ENCODE measurements at regions not wholly inside any gene's neighbourhood (a gene's known extent, or its start where the extent isn't known, plus 50 kb on each side); places are given as distances from the start of the nearest gene placed in this dataset.

GRCh38 chr7:85386460-85386859 is 199.6 kb upstream of the SEMA3D start:
- DNase-seq (ENCODE audit: unreplicated experiment) = no peak
- Mint-ChIP-seq H3K4me3 (ENCODE audit: unreplicated experiment) (no peak overlapping the region), H3K9me3 (ENCODE audit: unreplicated experiment) (no peaks in the 10 kb centered on the region), H3K27me3 (ENCODE audit: insufficient read depth, unreplicated experiment) (peaks cover 48% of the 10 kb centered on the region), H3K36me3 (ENCODE audit: insufficient read depth, unreplicated experiment) (no peaks in the 10 kb centered on the region), H3K27ac (ENCODE audit: low read depth, unreplicated experiment) (no peak overlapping the region), H3K4me1 (ENCODE audit: insufficient read depth, unreplicated experiment) (no peaks in the 10 kb centered on the region)
- ChIA-PET CTCF (no interaction called here), POLR2A (no interaction called here)
- BruUV-seq (replicated peaks) = no TSS peak
- intact Hi-C loops (cut with micrococcal nuclease) = no loop called here
- no peak for TF ChIP-seq CTCF (IDR thresholded peaks at IDR 0.05; ENCODE audit: unreplicated experiment)

GRCh38 chr7:85384392-85384791 is 197.5 kb upstream of the SEMA3D start:
- BruUV-seq (replicated peaks) = no TSS peak
- H3K36me3 Mint-ChIP-seq (ENCODE audit: insufficient read depth, unreplicated experiment) = no peaks in the 10 kb centered on the region
- DNase-seq (ENCODE audit: unreplicated experiment) = no peak
- H3K9me3 Mint-ChIP-seq (ENCODE audit: unreplicated experiment) = no peaks in the 10 kb centered on the region
- H3K27ac Mint-ChIP-seq (ENCODE audit: low read depth, unreplicated experiment) = no peak overlapping the region
- ChIA-PET POLR2A (no interaction called here), CTCF (interaction anchor here (0.5 kb wide), 1 partner anchor 13 kb away, joined by 3 read pairs; no protein-coding TSS in a partner anchor)
- no peaks in the 10 kb centered on the region for H3K4me1 Mint-ChIP-seq (ENCODE audit: insufficient read depth, unreplicated experiment)
- TF ChIP-seq CTCF (IDR thresholded peaks at IDR 0.05; ENCODE audit: unreplicated experiment) = no peak
- H3K4me3 Mint-ChIP-seq (ENCODE audit: unreplicated experiment) = no peak overlapping the region
- H3K27me3 Mint-ChIP-seq (ENCODE audit: insufficient read depth, unreplicated experiment) = peaks cover 45% of the 10 kb centered on the region
- intact Hi-C loops (cut with micrococcal nuclease) = no loop called here

GRCh38 chr7:85381212-85381611 is 194.4 kb upstream of the SEMA3D start:
- TF ChIP-seq CTCF (IDR thresholded peaks at IDR 0.05; ENCODE audit: unreplicated experiment) = no peak
- no peak overlapping the region for H3K27ac Mint-ChIP-seq (ENCODE audit: low read depth, unreplicated experiment)
- intact Hi-C loops (cut with micrococcal nuclease) = no loop called here
- CTCF ChIA-PET = no interaction called here
- H3K36me3 Mint-ChIP-seq (ENCODE audit: insufficient read depth, unreplicated experiment) = no peaks in the 10 kb centered on the region
- DNase-seq (ENCODE audit: unreplicated experiment) = no peak
- no peaks in the 10 kb centered on the region for H3K4me1 Mint-ChIP-seq (ENCODE audit: insufficient read depth, unreplicated experiment)
- H3K9me3 Mint-ChIP-seq (ENCODE audit: unreplicated experiment) = no peaks in the 10 kb centered on the region
- POLR2A ChIA-PET = no interaction called here
- BruUV-seq (replicated peaks) = no TSS peak
- H3K4me3 Mint-ChIP-seq (ENCODE audit: unreplicated experiment) = no peak overlapping the region
- H3K27me3 Mint-ChIP-seq (ENCODE audit: insufficient read depth, unreplicated experiment) = peaks cover 41% of the 10 kb centered on the region

GRCh38 chr7:85376589-85376988 is 189.7 kb upstream of the SEMA3D start:
- H3K36me3 Mint-ChIP-seq (ENCODE audit: insufficient read depth, unreplicated experiment) = no peaks in the 10 kb centered on the region
- no TSS peak for BruUV-seq (replicated peaks)
- no peaks in the 10 kb centered on the region for H3K4me1 Mint-ChIP-seq (ENCODE audit: insufficient read depth, unreplicated experiment)
- CTCF ChIA-PET = no interaction called here
- intact Hi-C loops (cut with micrococcal nuclease) = no loop called here
- H3K27me3 Mint-ChIP-seq (ENCODE audit: insufficient read depth, unreplicated experiment) = peaks cover 28% of the 10 kb centered on the region
- H3K4me3 Mint-ChIP-seq (ENCODE audit: unreplicated experiment) = no peak overlapping the region
- TF ChIP-seq CTCF (IDR thresholded peaks at IDR 0.05; ENCODE audit: unreplicated experiment) = no peak
- no peak for DNase-seq (ENCODE audit: unreplicated experiment)
- no peaks in the 10 kb centered on the region for H3K9me3 Mint-ChIP-seq (ENCODE audit: unreplicated experiment)
- H3K27ac Mint-ChIP-seq (ENCODE audit: low read depth, unreplicated experiment) = no peak overlapping the region
- POLR2A ChIA-PET = no interaction called here

Measured in MCF 10A (cell line).